ENCODE measurements at regions not wholly inside any gene's neighbourhood (a gene's known extent, or its start where the extent isn't known, plus 50 kb on each side); places are given as distances from the start of the nearest gene placed in this dataset.
"Not testable (repeated sequence)": the region's sequence is repeated elsewhere in the genome, so short reads cannot be mapped to it uniquely, and the experiment has no call there.

DNA sequence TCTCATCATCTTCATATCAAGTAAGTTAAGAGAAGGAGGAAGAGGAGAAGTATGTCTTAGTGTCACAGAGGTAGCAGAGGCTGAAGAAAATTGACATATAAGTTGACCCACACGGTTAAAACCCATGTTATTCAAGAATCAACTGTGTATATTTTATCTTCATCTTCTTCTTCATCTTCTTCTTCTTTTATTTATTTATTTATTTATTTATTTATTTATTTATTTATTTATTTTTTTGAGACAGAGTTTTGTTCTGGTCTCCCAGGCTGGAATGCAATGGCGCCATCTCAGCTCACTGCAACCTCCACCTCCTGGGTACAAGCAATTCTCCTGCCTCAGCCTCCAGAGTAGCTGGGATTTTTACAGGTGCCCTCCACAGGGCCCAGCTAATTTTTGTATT lies 1242.3 kb upstream of the RAG2 start:
- TF ChIP-seq, protein P1, sequence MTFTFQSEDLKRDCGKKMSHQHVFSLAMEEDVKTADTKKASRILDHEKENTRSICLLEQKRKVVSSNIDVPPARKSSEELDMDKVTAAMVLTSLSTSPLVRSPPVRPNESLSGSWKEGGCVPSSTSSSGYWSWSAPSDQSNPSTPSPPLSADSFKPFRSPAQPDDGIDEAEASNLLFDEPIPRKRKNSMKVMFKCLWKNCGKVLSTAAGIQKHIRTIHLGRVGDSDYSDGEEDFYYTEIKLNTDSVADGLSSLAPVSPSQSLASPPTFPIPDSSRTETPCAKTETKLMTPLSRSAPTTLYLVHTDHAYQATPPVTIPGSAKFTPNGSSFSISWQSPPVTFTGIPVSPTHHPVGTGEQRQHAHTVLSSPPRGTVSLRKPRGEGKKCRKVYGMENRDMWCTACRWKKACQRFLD (CRISPR knock-in tag; IDR thresholded peaks at IDR 0.05; ENCODE audit: borderline replicate concordance): not testable (repeated sequence)
- TF ChIP-seq SIN3A (IDR thresholded peaks at IDR 0.05; ENCODE audit: borderline replicate concordance, low read depth, low read length); ZNF264 (CRISPR knock-in tag; IDR thresholded peaks at IDR 0.05); SMARCC2 (IDR thresholded peaks at IDR 0.05); MYC (CRISPR knock-in tag; IDR thresholded peaks at IDR 0.05; ENCODE audit: borderline replicate concordance); NFIB (CRISPR knock-in tag; IDR thresholded peaks at IDR 0.05; ENCODE audit: borderline replicate concordance): not testable (repeated sequence)
- TF ChIP-seq, protein P2, sequence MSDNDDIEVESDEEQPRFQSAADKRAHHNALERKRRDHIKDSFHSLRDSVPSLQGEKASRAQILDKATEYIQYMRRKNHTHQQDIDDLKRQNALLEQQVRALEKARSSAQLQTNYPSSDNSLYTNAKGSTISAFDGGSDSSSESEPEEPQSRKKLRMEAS (IDR thresholded peaks at IDR 0.05): not testable (repeated sequence)
- TF ChIP-seq, protein P3, sequence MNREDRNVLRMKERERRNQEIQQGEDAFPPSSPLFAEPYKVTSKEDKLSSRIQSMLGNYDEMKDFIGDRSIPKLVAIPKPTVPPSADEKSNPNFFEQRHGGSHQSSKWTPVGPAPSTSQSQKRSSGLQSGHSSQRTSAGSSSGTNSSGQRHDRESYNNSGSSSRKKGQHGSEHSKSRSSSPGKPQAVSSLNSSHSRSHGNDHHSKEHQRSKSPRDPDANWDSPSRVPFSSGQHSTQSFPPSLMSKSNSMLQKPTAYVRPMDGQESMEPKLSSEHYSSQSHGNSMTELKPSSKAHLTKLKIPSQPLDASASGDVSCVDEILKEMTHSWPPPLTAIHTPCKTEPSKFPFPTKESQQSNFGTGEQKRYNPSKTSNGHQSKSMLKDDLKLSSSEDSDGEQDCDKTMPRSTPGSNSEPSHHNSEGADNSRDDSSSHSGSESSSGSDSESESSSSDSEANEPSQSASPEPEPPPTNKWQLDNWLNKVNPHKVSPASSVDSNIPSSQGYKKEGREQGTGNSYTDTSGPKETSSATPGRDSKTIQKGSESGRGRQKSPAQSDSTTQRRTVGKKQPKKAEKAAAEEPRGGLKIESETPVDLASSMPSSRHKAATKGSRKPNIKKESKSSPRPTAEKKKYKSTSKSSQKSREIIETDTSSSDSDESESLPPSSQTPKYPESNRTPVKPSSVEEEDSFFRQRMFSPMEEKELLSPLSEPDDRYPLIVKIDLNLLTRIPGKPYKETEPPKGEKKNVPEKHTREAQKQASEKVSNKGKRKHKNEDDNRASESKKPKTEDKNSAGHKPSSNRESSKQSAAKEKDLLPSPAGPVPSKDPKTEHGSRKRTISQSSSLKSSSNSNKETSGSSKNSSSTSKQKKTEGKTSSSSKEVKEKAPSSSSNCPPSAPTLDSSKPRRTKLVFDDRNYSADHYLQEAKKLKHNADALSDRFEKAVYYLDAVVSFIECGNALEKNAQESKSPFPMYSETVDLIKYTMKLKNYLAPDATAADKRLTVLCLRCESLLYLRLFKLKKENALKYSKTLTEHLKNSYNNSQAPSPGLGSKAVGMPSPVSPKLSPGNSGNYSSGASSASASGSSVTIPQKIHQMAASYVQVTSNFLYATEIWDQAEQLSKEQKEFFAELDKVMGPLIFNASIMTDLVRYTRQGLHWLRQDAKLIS (CRISPR knock-in tag; IDR thresholded peaks at IDR 0.05): not testable (repeated sequence)

All from HepG2 (cell line).